BJ (cell line): ENCODE measurements at regions not wholly inside any gene's neighbourhood (a gene's known extent, or its start where the extent isn't known, plus 50 kb on each side); places are given as distances from the start of the nearest gene placed in this dataset.

Experiments used
- CTCF ChIA-PET: fragments of 350-600 bp; formaldehyde crosslinking; extraction: SDS; loops from one replicate; lab custom pipeline; 2021; ENCODE audit warnings: antibody characterized with exemption, inconsistent platforms; lab: Yijun Ruan, JAX
- POLR2A ChIA-PET: fragments of 300-600 bp; sonication (Branson Sonifier 250); formaldehyde crosslinking; extraction: SDS; loops from one replicate; lab custom pipeline; 2021; ENCODE audit warnings: antibody characterized with exemption; lab: Charles Lee
- DNase-seq: peaks from one replicate; pipeline ENCODE4 v3.0.0-alpha.2; 2011; ENCODE audit warnings: low read depth
- H3K27me3 ChIP-seq: 2 replicates; pipeline ENCODE4 v1.6.0; 2011; ENCODE audit warnings: low read length; ENCODE audit not compliant: control insufficient read depth, insufficient read depth
- H3K36me3 ChIP-seq: 2 replicates; pipeline ENCODE4 v1.5.1; 2011; ENCODE audit warnings: low read length; ENCODE audit not compliant: control insufficient read depth, insufficient read depth
- H3K4me3 ChIP-seq: 2 replicates; pipeline ENCODE4 v1.5.1; 2011; ENCODE audit warnings: low read depth, mild to moderate bottlenecking, control low read depth, low read length
- TF ChIP-seq, protein P1 (sequence below): IDR thresholded peaks from 2 replicates; pipeline ENCODE4 v1.5.1; 2011; ENCODE audit warnings: low read depth, mild to moderate bottlenecking, control low read depth, inconsistent platforms, low read length, moderate library complexity; ENCODE audit not compliant: insufficient read depth

DNA sequence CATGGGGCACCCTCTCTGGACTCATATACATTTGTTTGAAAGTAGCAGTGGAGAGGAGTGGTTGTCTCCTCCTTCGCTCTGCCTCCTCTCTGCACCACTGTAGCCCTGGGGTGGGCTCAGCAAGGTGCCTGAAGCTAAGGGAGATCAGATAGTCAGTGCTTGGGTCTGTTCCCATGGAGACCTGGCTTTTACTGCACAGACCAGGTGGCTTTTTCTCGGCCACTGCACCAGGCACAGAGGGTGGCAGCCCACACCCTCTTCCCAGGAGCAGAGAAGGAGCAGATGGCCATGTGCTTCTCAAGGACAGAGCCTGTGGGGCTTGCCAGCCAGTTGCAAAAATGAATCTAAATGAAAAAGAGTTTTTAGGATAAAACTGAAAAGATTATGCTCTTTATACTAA is 123.4 kb upstream of the KCNK1 start:
- CTCF ChIA-PET = no interaction called here

DNA sequence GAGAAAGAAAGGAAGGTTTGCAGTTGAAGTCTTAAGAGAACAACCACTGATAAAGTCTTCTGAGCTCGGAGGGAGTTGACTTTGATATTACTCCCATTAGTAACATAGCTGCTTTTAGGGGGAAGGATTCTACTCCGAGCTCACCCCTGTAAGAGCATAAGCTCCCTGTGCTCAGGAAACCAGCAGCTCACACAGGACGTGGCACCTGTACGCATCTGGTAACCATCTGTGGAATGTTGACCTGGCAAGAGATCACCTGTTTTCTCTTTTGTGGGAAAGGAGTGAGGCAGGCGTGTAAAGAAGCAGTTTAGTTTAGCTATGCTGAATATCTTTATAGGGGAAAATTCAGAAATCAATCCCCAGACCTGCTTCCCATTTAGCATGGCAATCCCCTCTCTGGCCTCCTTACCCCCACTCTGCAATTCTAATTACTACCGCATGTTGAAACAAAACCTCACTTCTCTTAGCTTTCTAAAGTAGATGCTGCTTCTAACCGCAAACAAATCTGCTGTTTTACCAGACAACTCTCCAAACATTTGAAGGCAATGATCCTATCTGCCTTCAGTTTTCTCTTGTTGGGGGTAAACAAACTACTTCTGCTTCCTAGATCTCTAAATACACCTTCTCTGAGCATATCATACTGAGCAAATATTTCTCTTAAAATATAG is 121.8 kb upstream of the KCNK1 start:
- Histone ChIP-seq H3K36me3 (no peaks in the 10 kb centered on the region), H3K27me3 (no peaks in the 10 kb centered on the region), H3K4me3 (no peak overlapping the region)
- ChIA-PET POLR2A (no interaction called here), CTCF (interaction anchor here (1.0 to 1.7 kb wide), 3 partner anchors 9 to 51 kb away, joined by 3 read pairs; no protein-coding TSS in a partner anchor)
- TF ChIP-seq, protein P1, sequence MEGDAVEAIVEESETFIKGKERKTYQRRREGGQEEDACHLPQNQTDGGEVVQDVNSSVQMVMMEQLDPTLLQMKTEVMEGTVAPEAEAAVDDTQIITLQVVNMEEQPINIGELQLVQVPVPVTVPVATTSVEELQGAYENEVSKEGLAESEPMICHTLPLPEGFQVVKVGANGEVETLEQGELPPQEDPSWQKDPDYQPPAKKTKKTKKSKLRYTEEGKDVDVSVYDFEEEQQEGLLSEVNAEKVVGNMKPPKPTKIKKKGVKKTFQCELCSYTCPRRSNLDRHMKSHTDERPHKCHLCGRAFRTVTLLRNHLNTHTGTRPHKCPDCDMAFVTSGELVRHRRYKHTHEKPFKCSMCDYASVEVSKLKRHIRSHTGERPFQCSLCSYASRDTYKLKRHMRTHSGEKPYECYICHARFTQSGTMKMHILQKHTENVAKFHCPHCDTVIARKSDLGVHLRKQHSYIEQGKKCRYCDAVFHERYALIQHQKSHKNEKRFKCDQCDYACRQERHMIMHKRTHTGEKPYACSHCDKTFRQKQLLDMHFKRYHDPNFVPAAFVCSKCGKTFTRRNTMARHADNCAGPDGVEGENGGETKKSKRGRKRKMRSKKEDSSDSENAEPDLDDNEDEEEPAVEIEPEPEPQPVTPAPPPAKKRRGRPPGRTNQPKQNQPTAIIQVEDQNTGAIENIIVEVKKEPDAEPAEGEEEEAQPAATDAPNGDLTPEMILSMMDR = no peak
- no peak for DNase-seq

More for the DNA sequence above, 123.4 kb upstream of the KCNK1 start:
- Histone ChIP-seq H3K4me3 (no peak overlapping the region), H3K27me3 (no peaks in the 10 kb centered on the region), H3K36me3 (no peaks in the 10 kb centered on the region)
- TF ChIP-seq, protein P1 = no peak
- POLR2A ChIA-PET = no interaction called here
- no peak for DNase-seq

DNA sequence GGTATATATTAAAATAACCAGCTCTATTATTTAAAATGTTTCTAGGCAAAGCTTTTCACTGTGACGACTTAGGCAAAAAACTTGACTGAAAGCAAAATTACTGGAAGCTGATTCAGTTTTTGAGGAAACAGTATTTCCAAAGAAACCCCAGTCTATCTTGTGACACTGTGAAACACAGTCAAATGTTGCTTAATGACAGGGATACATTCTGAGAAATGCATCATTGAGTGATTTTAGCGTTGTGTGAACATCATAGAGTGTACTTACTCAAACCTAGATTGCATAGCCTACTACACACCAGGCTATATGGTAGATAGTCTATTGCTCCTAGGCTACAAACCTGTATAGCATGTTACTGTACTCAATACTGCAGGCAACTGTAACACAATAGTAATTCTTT is 116.9 kb upstream of the KCNK1 start:
- CTCF ChIA-PET = interaction anchor here (0.9 kb wide), 1 partner anchor 15 kb away, joined by 3 read pairs; no protein-coding TSS in a partner anchor
- no peaks in the 10 kb centered on the region for H3K36me3 ChIP-seq
- H3K4me3 ChIP-seq = no peak overlapping the region
- no peaks in the 10 kb centered on the region for H3K27me3 ChIP-seq
- DNase-seq = no peak
- POLR2A ChIA-PET = no interaction called here
- TF ChIP-seq, protein P1 = no peak

DNA sequence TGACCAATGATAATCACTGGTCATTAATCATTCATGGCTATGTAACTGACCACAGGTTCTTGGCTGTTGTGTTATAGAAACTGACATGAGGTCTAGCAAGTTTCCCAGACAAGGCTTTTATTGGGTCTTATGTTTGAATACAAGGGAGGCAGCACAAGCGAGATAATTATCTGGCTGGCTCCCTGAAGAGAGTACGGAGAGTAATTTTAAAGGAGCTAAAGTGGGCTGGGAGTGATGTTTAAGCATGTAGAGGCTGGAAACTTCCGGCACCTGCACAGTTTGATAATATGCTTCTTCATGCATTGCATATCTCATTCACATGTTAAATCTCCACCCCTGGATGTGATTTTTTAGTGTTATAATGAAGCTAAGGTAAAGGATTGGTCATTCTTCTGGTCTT is 116.2 kb upstream of the KCNK1 start:
- ChIA-PET CTCF (no interaction called here), POLR2A (no interaction called here)
- Histone ChIP-seq H3K4me3 (no peak overlapping the region), H3K36me3 (no peaks in the 10 kb centered on the region), H3K27me3 (no peaks in the 10 kb centered on the region)
- TF ChIP-seq, protein P1 = no peak
- DNase-seq = no peak

DNA sequence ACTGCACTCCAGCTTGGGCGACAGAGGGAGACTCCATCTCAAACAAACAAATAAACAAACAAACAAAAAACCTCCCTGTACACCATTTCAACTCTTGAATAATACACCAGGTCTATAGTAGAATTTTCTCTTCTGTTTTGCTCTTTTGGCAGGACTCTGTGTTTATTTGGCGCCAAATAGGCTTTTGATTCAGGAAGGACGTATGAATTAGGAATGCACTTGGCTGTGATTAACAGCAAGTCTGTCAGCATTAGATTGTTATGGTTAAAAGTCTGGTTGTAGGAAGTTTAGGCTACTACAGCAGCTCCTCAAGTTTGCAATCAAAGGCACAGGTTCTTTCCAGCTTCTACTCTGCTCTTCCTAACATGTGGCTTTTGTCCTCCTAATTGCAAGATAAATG is 113.8 kb upstream of the KCNK1 start:
- no peak for DNase-seq
- no peaks in the 10 kb centered on the region for H3K36me3 ChIP-seq
- no peaks in the 10 kb centered on the region for H3K27me3 ChIP-seq
- ChIA-PET POLR2A (no interaction called here), CTCF (no interaction called here)
- TF ChIP-seq, protein P1 = no peak
- no peak overlapping the region for H3K4me3 ChIP-seq
